ENCODE measurements at regions not wholly inside any gene's neighbourhood (a gene's known extent, or its start where the extent isn't known, plus 50 kb on each side); places are given as distances from the start of the nearest gene placed in this dataset.

- CTCF ChIA-PET (ENCODE audit: partially characterized antibody) = interaction anchor here (2.1 kb wide), 1 partner anchor 10 kb away, joined by 7 read pairs; no protein-coding TSS in a partner anchor
- Histone ChIP-seq H3K27ac (ENCODE audit: low read depth, low read length) (no peak overlapping the region), H2BK120ac (replicated peaks; ENCODE audit: low read depth, low read length) (no peak overlapping the region), H3K9me3 (ENCODE audit: insufficient read depth in 2 of 2, low read depth in 1 of 2, low read length in 1 of 2) (no peaks in the 10 kb centered on the region), H3K4me1 (replicated peaks in 1 of 4; ENCODE audit: control insufficient read depth in 3 of 4, insufficient read depth in 4 of 4, low read length in 3 of 4) (no peaks in the 10 kb centered on the region), H3K79me2 (ENCODE audit: control insufficient read depth in 1 of 2, insufficient read depth in 2 of 2, low read length in 2 of 2) (no peaks in the 10 kb centered on the region), H3K4me2 (ENCODE audit: insufficient read depth in 1 of 2, low read depth in 2 of 2, low read length in 2 of 2) (no peak overlapping the region), H4K8ac (ENCODE audit: extremely low read depth, insufficient read depth, low read length) (no peak overlapping the region), H2BK5ac (ENCODE audit: low read depth, low read length) (no peak overlapping the region), H3K27me3 (replicated peaks in 1 of 4; ENCODE audit: control insufficient read depth in 3 of 4, extremely low read depth in 1 of 4, insufficient read depth in 3 of 4, low read length in 3 of 4) (no peaks in the 10 kb centered on the region; a peak in 1 of 7 replicates), H3K18ac (ENCODE audit: extremely low read depth, low read length) (no peak overlapping the region), H3K23ac (ENCODE audit: insufficient read length) (no peak overlapping the region), H3K14ac (ENCODE audit: insufficient read length) (no peak overlapping the region), H4K20me1 (replicated peaks in 1 of 2; ENCODE audit: control insufficient read depth in 1 of 2, insufficient read depth in 2 of 2, low read length in 2 of 2) (no peaks in the 10 kb centered on the region), H3K4me3 (ENCODE audit: extremely low read depth in 1 of 4, insufficient read depth in 2 of 4, low read depth in 3 of 4, low read length in 4 of 4) (no peak overlapping the region), H3K79me1 (ENCODE audit: low read depth, low read length) (no peaks in the 10 kb centered on the region), H2BK20ac (ENCODE audit: low read length) (no peak overlapping the region), H3K9ac (replicated peaks in 1 of 4; ENCODE audit: extremely low read depth in 1 of 4, low read depth in 3 of 4, low read length in 3 of 4) (no peak overlapping the region), H2BK12ac (ENCODE audit: low read depth, low read length) (no peak overlapping the region), H4K91ac (replicated peaks; ENCODE audit: insufficient read length, low read length) (no peak overlapping the region), H2AFZ (ENCODE audit: low read length) (no peak overlapping the region), H3K23me2 (ENCODE audit: low read depth, low read length) (peaks cover under 1% of the 10 kb centered on the region; the same call in 1 of the 2 replicates), H4K5ac (ENCODE audit: insufficient read length, low read depth, low read length) (no peak overlapping the region), H2BK15ac (ENCODE audit: low read length) (no peak overlapping the region), H3K4ac (replicated peaks; ENCODE audit: insufficient read length, low read depth, low read length) (no peak overlapping the region), H2AK5ac (ENCODE audit: low read depth, low read length) (no peak overlapping the region), H3K36me3 (ENCODE audit: control insufficient read depth in 2 of 4, insufficient read depth in 4 of 4, low read length in 3 of 4) (no peaks in the 10 kb centered on the region), H3K56ac (replicated peaks; ENCODE audit: insufficient read length, low read depth, low read length) (no peak overlapping the region)
- POLR2A ChIA-PET (ENCODE audit: partially characterized antibody) = no interaction called here
- TF ChIP-seq SRF (IDR thresholded peaks at IDR 0.05; ENCODE audit: low read depth, low read length) (no peak), RNF2 (IDR thresholded peaks at IDR 0.05; ENCODE audit: borderline replicate concordance, low read depth, low read length, missing control alignments, poor library complexity, severe bottlenecking) (no peak), ASH2L (IDR thresholded peaks at IDR 0.05; ENCODE audit: low read length) (no peak), CHD2 (IDR thresholded peaks at IDR 0.05; ENCODE audit: low read length) (no peak), EZH2 (IDR thresholded peaks at IDR 0.05; ENCODE audit: low read depth, low read length, severe bottlenecking) (no peak)
- FAIRE-seq (no peak), DNase-seq (ENCODE audit: low read depth in 1 of 2, low spot score in 2 of 2) (no peak)
- 91% methylated on average over 2 of the region's 2 CpGs; no CpG with 5 or more reads in 1 of the 2 experiments for WGBS, 2 experiments (ENCODE audit: extremely low coverage in 1 of 2, insufficient coverage in 1 of 2, insufficient read length in 1 of 2, insufficient replicate concordance in 2 of 2, low coverage in 1 of 2, low lambda C conversion rate in 2 of 2, missing lambda C conversion rate in 1 of 2)
These were observed 181.8 kb downstream of the NXNL2 start for GRCh38 chr9:88716596-88717290.

Measured in H1 (cell line).